Activated T-cell treated with anti-CD3 and anti-CD28 coated beads for 24 hours (primary cell): ENCODE measurements at regions not wholly inside any gene's neighbourhood (a gene's known extent, or its start where the extent isn't known, plus 50 kb on each side); places are given as distances from the start of the nearest gene placed in this dataset.

ENCODE experiments used
- DNase-seq: peaks from one replicate; pipeline ENCODE4 v3.0.0-alpha.2; 2020; ENCODE audit warnings: low read depth

DNA sequence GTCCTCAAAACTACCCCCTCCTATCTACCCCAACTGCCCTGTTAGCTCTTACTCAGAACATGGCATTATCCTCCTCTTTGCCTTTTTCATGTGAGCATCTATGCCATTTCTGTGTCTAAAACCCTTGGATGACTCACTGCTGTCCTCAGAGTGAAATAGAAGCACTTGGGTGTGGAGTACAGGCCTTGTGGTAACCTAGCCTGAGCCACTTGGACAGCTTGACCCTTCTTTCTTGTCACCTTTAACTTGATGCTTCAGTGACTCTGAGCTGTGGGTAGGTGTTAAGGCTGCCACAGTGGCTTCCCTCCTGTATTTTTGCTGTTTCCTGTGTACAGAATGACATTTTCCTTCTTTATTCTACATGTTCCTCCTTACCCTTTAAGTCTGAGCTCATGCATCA is 391.4 kb downstream of the SH3GL2 start:
- DNase-seq, result no peak

DNA sequence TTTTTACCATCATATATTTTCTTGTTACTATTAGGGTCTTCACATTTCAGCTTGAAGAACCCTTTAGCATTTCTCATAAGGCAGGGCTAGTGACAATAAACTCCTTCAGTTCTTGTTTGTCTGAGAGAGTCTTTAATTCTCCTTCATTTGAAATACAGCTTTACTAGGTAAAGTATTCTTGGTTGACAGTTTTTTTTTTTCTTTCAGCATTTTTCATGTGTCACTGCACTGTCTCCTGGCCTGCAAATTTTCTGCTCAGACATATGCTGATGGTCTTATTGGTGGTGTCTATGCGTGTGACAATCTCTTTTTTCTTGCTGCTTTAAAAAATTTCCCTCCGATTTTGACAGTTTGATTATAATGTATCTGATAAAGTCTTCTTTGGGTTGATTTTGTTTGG is 399.9 kb downstream of the SH3GL2 start:
- DNase-seq, result no peak

DNA sequence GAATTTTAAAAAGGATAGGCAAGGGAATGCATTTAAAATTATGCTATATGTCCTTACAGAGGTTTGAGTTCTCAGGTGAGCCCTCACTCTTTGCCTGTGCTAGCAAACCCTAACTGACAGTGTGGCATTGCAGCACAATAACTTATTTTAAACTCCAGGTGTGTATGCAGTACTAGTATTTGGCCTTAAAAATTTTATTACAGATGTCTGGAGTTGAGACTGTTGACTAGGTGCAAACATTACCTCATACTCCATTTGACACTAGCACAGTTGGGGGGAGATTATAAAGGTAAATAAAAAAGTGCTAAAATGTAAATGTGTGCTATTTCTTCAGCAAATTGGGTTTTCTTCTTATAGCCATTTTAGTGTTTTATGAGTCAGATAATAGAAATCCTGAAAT is 407.7 kb downstream of the SH3GL2 start:
- DNase-seq, result no peak

DNA sequence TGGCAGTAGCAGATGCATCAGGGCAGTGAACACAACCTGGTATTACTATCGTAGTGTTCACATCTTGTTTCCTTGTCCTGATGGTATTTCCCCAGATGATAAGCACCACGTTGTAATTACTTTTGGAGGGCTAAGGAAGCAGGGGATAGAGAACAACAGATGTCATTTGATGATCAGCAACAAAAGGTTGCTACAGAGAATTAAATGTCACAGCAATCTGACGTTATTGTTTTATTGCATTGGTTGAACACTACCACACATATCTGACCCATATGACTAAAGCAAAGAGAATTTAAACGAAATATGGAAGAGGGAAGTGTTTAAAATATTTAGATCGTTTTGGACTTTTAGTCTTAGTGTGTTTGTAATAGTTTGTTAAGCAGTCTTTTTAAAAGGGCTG is 408.3 kb downstream of the SH3GL2 start:
- no peak for DNase-seq

DNA sequence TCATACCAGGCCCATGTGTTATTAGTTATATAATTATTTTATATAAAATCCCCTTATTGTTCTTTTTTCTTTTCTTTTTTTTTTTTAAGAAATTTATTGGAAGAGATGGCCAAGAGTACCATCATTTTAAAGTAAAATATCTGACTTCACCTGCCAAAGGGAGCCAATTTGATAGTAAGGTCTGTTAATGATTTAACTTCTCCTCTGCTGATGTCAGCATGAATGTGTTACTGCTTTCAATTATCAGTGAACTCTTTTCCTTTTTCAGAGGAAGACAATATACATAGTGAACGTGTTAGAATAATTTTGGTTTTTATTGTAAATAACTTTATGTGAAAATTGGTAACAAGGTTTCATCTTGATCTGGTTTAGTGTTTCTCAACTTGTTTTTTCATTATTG is 409.6 kb downstream of the SH3GL2 start:
- no peak for DNase-seq

DNA sequence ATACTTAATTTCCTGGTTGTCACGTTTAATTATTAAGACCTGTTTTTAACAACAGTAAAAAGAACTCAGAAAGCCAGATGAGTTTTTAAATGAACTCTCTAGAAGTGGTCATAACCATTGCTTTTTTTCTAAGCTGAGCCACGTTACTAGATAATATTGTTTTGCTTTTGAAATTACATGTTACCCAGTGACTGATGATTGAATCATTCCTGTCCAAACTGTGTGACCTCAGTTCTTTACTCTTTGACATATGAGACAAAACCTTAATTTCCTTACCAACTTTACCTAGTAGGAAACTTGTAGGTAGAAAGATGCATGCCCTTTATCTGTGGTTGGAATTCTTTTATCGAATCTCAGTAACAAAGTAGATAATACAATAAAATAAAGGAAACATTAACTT is 411.7 kb downstream of the SH3GL2 start:
- no peak for DNase-seq

DNA sequence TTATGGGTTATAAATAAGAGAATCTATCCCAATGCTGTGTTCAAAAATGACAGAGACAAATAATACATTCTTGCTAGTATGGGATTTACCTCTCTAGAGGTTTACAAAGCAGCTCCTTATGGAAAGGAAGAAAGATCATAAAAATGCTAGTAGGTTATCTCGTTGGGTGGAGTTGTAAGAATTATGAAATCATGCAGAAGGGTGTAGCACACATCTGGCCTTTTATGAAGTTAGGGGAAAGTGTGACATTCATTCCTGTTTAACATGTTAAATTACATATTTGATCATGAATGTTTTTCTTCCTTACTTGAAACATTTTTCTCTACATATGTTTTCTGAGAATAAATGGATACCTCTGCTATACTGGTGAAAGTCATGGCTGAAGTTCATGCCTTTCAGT is 414.2 kb downstream of the SH3GL2 start:
- DNase-seq, result no peak

DNA sequence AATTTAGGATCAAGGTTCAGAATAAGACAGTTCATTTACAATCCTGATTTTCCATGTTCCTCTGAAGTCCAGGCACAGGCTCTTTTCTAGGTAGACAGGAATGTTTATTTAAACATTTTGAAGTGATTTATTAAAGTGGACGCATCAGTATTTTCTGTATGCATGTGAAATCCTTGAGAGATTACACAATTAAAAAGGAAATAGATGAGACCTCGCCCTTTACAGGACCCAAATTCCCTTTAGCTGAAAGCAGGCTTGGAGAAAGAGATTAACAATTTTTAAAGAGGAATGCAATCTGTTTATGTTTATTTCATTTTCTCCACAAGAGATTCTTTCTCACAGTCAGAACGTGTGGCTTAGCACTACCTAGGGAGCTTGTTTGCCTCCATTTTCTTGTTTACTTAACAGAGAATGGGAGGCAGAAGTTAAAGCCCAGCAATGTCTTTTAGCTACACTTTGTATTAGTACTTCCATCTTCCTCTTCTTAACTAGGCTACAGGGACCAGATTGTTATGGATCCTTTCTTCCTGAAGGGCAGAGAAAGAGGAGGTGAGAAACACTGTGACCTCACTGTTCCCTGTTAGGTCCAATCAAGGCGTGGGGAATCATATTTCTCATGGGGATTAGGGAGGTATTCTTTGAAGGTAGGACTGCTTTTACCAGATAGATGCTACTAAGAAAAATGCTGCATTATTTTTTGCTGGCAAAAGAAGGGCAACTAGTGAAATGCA is 416.0 kb downstream of the SH3GL2 start:
- no peak for DNase-seq

DNA sequence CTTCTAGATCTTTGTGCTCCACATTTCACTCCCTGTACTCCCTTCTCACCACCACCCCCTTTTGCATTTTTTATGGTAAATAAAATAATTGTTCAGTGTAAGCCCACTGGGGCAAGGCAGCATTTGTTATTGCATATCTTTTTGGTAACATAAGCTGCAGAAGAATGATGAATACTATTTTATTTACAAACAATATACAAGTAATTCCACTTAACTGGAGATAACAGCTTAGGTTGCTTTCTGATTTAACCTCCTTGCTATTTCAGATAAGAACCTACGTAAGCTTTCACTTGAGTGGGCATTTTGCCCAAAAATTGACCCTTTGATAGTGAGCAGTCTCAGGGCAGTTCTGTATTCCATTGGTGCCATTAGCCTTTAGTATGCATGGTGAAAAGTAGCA is 417.9 kb downstream of the SH3GL2 start:
- DNase-seq, result no peak

DNA sequence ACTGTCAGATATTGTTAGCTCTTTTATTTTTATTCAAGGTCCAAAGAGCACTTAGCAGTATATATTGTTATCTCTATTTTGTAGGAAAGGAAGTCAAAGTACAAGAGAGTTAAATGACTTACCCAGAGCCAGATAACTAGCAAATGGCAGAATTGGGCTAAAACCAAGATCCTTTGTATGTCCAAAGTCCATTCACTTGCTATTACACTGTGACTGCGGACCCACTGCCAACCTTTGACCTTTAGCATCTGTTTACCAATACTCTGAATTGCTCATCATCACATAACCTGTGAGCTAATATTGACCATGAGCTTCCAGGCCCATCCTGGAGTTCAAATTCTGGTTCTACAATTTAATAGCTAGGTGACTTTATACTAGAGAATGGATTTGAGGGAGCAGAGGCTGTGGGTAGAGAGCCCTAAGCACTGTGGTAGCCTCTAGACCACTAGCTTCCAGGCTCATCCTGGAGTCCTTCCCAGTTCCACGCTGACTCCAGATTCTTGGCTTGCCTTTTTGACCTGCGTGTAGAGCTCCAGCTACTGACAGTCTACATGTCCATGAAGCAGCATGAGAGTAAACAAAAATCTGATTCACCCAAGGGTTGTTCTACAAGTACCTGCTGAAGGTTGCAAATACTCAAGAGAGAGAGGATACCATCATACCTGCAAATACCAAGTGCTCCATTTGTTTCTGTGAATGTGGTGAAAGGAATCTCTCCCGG is 424.0 kb downstream of the SH3GL2 start:
- no peak for DNase-seq

DNA sequence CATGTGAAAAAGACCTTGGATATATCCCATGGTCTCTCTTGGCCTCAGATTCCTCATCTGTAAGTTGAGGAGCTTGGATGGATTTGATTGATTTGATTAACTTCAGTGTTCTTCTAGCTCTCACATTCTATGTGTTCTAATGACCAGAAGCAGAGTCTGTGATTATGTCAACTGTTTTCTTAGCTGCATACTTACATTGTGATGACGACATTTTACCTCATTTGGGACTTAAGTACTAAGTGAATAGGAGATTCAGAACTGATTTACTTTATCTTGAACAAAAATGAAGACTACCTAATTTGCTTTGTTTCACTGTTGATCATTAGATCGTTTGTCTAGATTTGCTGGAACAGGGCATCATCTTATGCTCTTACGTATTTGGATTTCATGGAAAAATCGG is 427.7 kb downstream of the SH3GL2 start:
- DNase-seq, result no peak

DNA sequence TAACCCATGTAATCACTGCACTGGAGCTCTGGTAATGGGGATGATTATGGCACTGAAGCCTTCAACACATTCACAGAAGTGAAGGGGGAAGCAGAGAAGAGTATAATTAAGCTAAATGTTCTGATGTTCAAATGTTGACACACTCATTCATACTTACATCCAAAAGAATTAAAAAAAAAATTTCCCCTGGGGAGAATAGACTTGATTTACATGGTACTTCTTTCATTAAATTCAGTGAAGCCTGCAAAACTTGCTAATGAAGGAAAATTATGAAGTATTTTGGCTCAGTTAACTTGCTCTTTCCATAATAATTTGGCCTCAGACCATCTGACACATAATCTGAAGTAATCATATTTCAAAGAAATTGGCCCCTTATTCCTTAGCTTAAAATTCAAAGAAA is 428.8 kb downstream of the SH3GL2 start:
- DNase-seq, result no peak

DNA sequence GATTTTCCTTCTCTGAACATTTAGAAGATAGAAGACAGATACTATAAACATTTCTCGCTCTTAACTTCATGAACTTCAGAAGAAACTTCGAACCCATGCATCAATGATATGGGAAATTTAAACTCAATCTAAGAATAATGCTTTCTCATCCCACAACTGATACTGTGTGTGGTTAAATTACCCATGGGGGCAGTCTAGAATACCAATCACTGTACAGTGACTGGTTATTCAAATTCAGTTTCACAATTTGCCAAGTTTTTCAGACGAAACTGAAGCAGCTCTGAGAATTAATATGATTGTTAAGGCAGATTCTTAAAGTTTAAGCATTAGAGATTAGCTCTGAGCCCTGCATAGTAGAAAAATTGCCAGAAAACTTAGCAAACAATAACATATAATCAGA is 431.0 kb downstream of the SH3GL2 start:
- DNase-seq, result no peak

DNA sequence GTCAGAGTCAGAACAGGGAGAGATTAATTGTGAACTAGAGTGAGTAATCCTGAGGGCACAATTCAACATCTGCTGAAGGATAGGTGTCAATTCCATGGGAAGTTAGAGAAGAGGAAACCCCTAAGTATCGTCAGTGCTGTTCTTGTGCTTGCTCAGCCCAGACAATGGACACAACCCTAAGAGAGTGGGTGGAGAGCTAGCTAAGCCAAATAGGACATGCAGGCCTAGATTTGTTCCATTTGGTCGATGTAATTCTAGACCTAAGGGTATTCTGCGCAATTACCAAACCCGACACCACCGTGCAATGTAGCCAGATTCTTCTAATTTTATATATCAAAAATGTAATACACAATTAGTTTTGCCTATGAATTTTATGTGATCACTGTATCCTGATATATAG is 431.6 kb downstream of the SH3GL2 start:
- DNase-seq, result no peak

DNA sequence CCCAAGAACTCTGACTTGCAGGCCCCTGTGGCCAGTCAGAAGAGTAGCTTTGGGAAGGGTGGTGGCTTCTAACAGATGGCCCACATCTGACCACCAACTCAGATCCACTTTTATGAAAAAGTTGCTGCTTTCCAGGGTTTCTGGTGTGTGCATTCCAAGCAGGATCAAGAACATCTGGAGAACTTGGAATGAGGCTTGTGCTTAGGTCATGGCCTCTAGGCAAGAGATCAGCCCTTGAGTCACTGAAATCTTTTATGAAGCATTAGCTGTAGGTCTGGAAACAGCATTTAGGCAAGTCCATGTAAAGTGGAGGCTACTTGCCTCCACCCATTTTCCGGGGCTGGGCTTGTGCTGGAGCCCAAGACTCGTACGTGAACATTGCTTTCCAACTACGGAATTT is 433.3 kb downstream of the SH3GL2 start:
- DNase-seq, result no peak

DNA sequence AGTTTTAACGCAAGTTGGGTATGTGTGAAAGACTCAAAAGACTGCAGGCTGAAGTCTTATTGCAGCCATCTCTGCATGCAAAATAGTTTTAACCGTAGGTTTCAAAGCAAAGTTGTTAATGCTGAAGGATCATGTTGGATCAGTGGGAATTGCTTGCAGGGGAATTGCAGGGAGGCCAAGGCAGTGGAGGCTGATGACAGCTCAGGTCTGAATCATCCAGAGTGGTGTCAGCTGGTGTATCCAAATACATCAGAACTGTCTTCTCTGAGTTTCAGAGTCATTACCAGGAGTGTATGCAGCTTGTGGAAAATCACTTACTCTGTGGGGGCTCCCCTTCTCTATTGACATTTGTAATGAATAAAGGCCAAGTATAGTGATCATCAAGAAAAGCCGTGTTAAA is 435.7 kb downstream of the SH3GL2 start:
- no peak for DNase-seq

DNA sequence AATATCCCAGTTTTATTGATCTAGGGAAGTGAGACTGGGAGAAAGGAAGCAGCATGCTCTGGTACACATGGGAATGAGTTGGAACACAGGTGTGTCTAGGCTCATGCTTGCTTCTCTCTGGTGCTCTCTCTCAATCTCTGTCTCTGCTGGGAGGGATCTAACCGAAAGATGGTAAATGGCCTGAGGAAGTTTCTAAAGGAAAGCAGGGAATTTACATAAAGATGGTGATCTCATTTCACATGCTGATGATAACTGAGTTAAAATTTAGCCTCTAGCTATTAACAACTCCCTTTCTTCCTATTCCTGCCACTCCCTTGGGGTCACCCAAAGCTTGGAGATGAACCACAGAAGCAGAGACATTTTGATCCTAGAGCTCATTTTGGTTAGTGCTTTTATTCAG is 436.2 kb downstream of the SH3GL2 start:
- DNase-seq, result no peak

DNA sequence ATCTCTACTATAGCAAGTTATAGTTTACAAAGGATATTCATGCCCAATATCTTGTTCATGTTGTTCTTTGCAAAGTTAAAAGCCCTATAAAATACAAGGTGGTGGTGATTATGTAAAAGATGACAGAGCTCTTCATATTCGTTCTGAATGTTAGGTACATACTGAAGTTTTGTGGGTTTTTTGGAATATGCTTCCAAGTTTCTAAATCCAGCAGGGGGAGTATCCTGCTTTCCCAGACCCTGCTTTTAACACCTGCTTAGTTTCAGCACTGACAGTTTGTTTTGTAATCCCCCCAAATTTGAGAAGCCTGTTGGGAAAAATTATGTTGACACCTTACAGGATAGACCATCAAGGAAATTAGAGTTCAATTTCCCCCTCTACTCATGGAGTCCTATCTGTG is 438.3 kb downstream of the SH3GL2 start:
- DNase-seq, result no peak

DNA sequence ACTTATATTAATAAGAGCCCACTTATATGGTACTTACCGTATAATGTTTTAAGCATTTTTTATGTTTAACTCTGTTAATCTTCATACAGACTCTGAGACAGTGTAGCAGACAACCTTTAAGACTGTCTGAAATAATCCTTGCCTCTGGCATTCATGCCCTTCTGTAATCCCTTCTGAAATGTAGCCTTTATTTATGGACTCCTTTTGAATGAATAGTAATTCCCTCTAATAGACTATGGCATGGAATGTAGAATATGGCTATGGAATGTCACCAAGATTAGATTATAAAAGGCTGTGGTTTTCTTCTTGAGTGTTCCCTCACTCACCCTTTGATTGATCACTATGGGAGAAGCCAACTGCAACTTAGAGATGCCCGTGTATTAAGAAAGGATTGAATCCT is 439.4 kb downstream of the SH3GL2 start:
- no peak for DNase-seq

DNA sequence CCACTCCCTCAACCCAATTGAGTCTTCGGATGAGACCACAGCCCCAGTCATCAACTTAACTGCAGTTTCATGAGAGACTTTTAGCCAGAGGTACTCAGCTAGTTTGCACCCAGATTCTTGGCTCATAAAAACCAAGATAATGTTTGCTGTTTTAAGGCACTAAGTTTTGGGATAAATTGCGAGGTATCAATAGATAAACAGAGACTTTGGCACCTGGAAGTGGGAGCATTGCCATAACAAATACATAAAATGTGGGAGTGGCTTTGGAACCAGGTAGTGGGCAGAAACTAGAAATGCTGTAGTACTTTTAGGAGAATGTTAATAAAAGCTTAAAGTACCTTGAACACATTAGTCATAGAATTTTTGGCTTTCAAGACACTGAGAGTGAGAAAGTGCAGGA is 439.8 kb downstream of the SH3GL2 start:
- no peak for DNase-seq

DNA sequence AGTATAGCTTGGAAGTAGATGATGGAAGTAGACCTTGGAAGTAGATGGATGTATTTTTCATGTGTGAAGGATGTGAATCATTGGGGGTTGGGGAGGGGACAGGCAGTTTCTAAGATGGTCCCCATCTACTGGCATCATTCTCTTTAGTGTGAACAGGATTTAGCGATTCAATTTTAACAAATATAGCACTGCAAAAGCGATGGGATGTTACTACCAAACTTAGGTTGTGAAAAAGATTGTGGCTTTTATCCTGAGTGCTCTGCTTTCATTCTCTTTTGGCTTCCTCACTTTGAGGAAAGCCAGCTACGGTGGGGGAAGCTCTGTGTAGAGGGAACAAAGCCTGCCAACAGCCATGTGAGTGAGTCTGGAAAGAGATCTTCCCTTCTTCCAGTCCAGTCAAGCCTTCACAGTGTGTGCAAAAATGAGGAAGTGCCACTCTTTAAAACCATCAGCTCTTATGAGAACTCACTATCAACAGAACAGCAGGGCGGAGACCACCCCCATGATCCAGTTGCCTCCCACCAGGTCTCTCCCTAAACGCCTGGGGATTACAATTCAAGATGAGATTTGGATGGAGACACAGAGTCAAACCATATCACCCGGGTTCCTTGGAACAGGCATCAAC is 441.4 kb downstream of the SH3GL2 start:
- no peak for DNase-seq

DNA sequence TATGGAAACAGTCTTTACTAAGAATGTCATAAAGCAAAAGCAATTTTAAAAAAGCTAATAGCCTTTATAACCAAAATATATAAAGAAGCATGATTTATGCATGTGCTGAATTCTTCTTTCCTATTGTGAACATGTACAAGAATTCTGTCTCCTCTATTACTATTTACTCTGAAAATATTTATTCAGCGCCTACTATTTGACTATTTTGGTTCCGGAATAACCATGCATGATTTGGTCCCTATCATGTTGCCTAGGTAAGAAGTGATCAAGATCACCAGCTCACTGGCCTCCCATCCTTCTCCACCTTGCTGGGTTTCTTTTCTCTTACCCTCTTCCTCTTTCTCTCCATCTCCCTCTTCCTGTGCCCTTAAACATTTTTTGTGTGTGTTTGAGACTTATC is 443.8 kb downstream of the SH3GL2 start:
- DNase-seq, result no peak

DNA sequence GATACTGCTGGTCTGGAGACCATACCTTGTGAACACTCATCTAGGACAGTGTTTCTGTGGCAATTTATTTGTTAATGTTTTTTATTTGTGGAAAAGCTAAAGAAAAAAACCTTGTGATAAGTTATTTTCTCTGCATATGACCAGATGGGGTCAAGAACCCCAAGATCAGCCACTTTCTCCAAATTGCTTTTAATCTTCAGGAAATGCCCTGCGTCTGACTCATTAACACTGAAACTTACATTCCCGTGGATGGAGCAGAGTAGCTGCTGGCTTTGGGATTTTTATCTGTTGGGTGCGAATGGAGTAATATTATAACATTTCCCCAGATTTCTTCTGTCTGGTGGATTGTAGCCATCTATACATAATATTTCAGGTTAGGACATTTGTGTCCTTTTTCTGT is 444.5 kb downstream of the SH3GL2 start:
- no peak for DNase-seq

DNA sequence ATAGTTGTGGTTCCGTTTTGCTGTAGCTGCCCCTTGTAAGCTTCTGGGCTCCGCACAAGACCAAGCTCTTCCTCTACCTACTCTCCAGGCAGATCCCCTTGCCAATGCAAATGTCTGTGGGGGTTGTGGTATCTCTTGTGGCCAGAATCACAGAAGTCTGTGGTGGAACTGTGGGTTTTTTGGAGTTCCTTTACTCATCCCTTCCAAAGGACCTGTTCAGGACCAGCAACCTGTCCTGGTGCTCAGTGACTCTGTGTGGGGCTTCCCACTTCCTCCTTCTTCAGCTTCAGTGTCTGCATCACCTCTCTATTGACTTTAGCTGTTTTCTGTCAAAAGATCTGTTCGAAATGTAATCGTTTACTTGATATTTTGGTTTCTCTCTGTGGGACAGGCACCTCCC is 441.3 kb upstream of the ADAMTSL1 start:
- no peak for DNase-seq
